ENCODE measurements at regions not wholly inside any gene's neighbourhood (a gene's known extent, or its start where the extent isn't known, plus 50 kb on each side); places are given as distances from the start of the nearest gene placed in this dataset.

- CTCF ChIA-PET = no interaction called here
- POLR2A ChIA-PET = no interaction called here
These were observed 153.0 kb upstream of the GPR26 start for GRCh38 chr10:123512901-123513775.

- ChIA-PET POLR2A (no interaction called here), CTCF (no interaction called here)
These were observed 152.3 kb upstream of the GPR26 start for GRCh38 chr10:123513870-123514269.

- CTCF ChIA-PET = no interaction called here
- POLR2A ChIA-PET = no interaction called here
These were observed 151.2 kb upstream of the GPR26 start for GRCh38 chr10:123514996-123515395.

GRCh38 chr10:123515661-123516060 lies 150.5 kb upstream of the GPR26 start:
- ChIA-PET POLR2A (no interaction called here), CTCF (no interaction called here)

GRCh38 chr10:123516291-123516690 lies 149.9 kb upstream of the GPR26 start:
- ChIA-PET CTCF (no interaction called here), POLR2A (no interaction called here)

- CTCF ChIA-PET = no interaction called here
- POLR2A ChIA-PET = no interaction called here
These were observed 148.7 kb upstream of the GPR26 start for GRCh38 chr10:123517426-123517825.

GRCh38 chr10:123517901-123518300 lies 148.3 kb upstream of the GPR26 start:
- CTCF ChIA-PET = no interaction called here
- POLR2A ChIA-PET = no interaction called here

GRCh38 chr10:123518765-123519164 lies 147.4 kb upstream of the GPR26 start:
- CTCF ChIA-PET = no interaction called here

GRCh38 chr10:123519861-123520260 lies 146.3 kb upstream of the GPR26 start:
- ChIA-PET CTCF (no interaction called here), POLR2A (no interaction called here)

More at GRCh38 chr10:123518765-123519164, 147.4 kb upstream of the GPR26 start:
- POLR2A ChIA-PET = no interaction called here

- ChIA-PET POLR2A (no interaction called here), CTCF (no interaction called here)
These were observed 145.1 kb upstream of the GPR26 start for GRCh38 chr10:123521076-123521475.

- CTCF ChIA-PET = no interaction called here
These were observed 144.6 kb upstream of the GPR26 start for GRCh38 chr10:123521556-123521955.

GRCh38 chr10:123522702-123523312 lies 143.3 kb upstream of the GPR26 start:
- CTCF ChIA-PET = no interaction called here
- POLR2A ChIA-PET = no interaction called here

More at GRCh38 chr10:123521556-123521955, 144.6 kb upstream of the GPR26 start:
- POLR2A ChIA-PET = no interaction called here

- ChIA-PET CTCF (no interaction called here), POLR2A (no interaction called here)
These were observed 142.3 kb upstream of the GPR26 start for GRCh38 chr10:123523833-123524232.

- CTCF ChIA-PET = no interaction called here
These were observed 139.6 kb upstream of the GPR26 start for GRCh38 chr10:123526356-123527064.

GRCh38 chr10:123527151-123527550 lies 139.0 kb upstream of the GPR26 start:
- POLR2A ChIA-PET = interaction anchor here (0.7 kb wide), 1 partner anchor 197 kb away, joined by 5 read pairs; no protein-coding TSS in a partner anchor
- CTCF ChIA-PET = interaction anchor here (0.7 kb wide), 1 partner anchor 70 kb away, joined by 3 read pairs; no protein-coding TSS in a partner anchor

More at GRCh38 chr10:123526356-123527064, 139.6 kb upstream of the GPR26 start:
- POLR2A ChIA-PET = no interaction called here

- ChIA-PET CTCF (no interaction called here), POLR2A (no interaction called here)
These were observed 136.9 kb upstream of the GPR26 start for GRCh38 chr10:123529146-123529760.

- CTCF ChIA-PET = interaction anchor here (0.7 kb wide), 1 partner anchor 200 kb away, joined by 4 read pairs; no protein-coding TSS in a partner anchor
These were observed 135.8 kb upstream of the GPR26 start for GRCh38 chr10:123530166-123530870.

GRCh38 chr10:123535386-123535785 lies 130.8 kb upstream of the GPR26 start:
- ChIA-PET POLR2A (no interaction called here), CTCF (no interaction called here)

More at GRCh38 chr10:123530166-123530870, 135.8 kb upstream of the GPR26 start:
- POLR2A ChIA-PET = no interaction called here

GRCh38 chr10:123536176-123536845 lies 129.8 kb upstream of the GPR26 start:
- POLR2A ChIA-PET = no interaction called here

More at GRCh38 chr10:123536176-123536845, 129.8 kb upstream of the GPR26 start:
- CTCF ChIA-PET = no interaction called here
